MM.1S (cell line): ENCODE measurements at regions not wholly inside any gene's neighbourhood (a gene's known extent, or its start where the extent isn't known, plus 50 kb on each side); places are given as distances from the start of the nearest gene placed in this dataset.
"Not testable (repeated sequence)": the region's sequence is repeated elsewhere in the genome, so short reads cannot be mapped to it uniquely, and the experiment has no call there.

Experiments
- DNase-seq: peaks from one replicate; pipeline ENCODE4 v3.0.0-alpha.2; 2015
- H2AFZ ChIP-seq: fragments of 300-600 bp; sonication (generic); 2 replicates; pipeline ENCODE4 v1.6.0; 2016; ENCODE audit warnings: antibody characterized with exemption, low read length
- H3F3A ChIP-seq: fragments of 300-600 bp; sonication (generic); 2 replicates; pipeline ENCODE4 v1.6.1; 2016; ENCODE audit warnings: mild to moderate bottlenecking, antibody characterized with exemption, low read length, moderate library complexity, mixed read lengths; ENCODE audit not compliant: insufficient read depth
- H3K27ac ChIP-seq: fragments of 300-600 bp; sonication (generic); 2 replicates; pipeline ENCODE4 v1.5.1; 2016; ENCODE audit warnings: mild to moderate bottlenecking, low read length
- H3K27me3 ChIP-seq: fragments of 300-600 bp; sonication (generic); replicated peaks from 2 replicates; pipeline ENCODE4 v1.6.0; 2016; ENCODE audit warnings: low read length; ENCODE audit not compliant: insufficient read depth
- H3K36me3 ChIP-seq: fragments of 300-600 bp; sonication (generic); replicated peaks from 2 replicates; pipeline ENCODE4 v1.6.1; 2016; ENCODE audit warnings: mild to moderate bottlenecking, low read length, mixed read lengths; ENCODE audit not compliant: insufficient read depth
- H3K4me1 ChIP-seq: fragments of 300-600 bp; sonication (generic); 2 replicates; pipeline ENCODE4 v1.6.1; 2016; ENCODE audit warnings: low read length, mixed read lengths
- H3K4me2 ChIP-seq: fragments of 300-600 bp; sonication (generic); 2 replicates; pipeline ENCODE4 v1.6.0; 2016; ENCODE audit warnings: low read depth, low read length
- H3K4me3 ChIP-seq: fragments of 300-600 bp; sonication (generic); 2 replicates; pipeline ENCODE4 v1.5.1; 2016; ENCODE audit warnings: low read length, mixed read lengths
- H3K79me2 ChIP-seq: fragments of 300-600 bp; sonication (generic); 2 replicates; pipeline ENCODE4 v1.6.1; 2016; ENCODE audit warnings: mixed run types, low read length, mixed read lengths
- H3K9ac ChIP-seq: fragments of 300-600 bp; sonication (generic); 2 replicates; pipeline ENCODE4 v1.6.1; 2016; ENCODE audit warnings: low read length, mixed read lengths
- H3K9me2 ChIP-seq: fragments of 300-600 bp; sonication (generic); replicated peaks from 2 replicates; pipeline ENCODE4 v1.6.1; 2016; ENCODE audit warnings: mild to moderate bottlenecking, low read length, mixed read lengths; ENCODE audit not compliant: insufficient read depth
- H3K9me3 ChIP-seq: fragments of 300-600 bp; sonication (generic); replicated peaks from 2 replicates; pipeline ENCODE4 v1.6.1; 2016; ENCODE audit warnings: mild to moderate bottlenecking, low read length, mixed read lengths; ENCODE audit not compliant: insufficient read depth
- H4K20me1 ChIP-seq: fragments of 300-600 bp; sonication (generic); 2 replicates; pipeline ENCODE4 v1.6.1; 2016; ENCODE audit warnings: mild to moderate bottlenecking, low read length, moderate library complexity, mixed read lengths; ENCODE audit not compliant: insufficient read depth
- CTCF ChIP-seq: fragments of 300-600 bp; sonication (generic); IDR thresholded peaks from 2 replicates; pipeline ENCODE4 v1.5.1; 2016; ENCODE audit warnings: antibody characterized with exemption, low read length, mixed read lengths
- EZH2 ChIP-seq: fragments of 300-600 bp; sonication (generic); optimal IDR thresholded peaks from 2 replicates; pipeline ENCODE3; 2017; ENCODE audit warnings: low read depth, mild to moderate bottlenecking, antibody characterized with exemption, low read length, mixed read lengths
- EZH2phosphoT487 ChIP-seq: fragments of 300-600 bp; sonication (generic); IDR thresholded peaks from 2 replicates; pipeline ENCODE4 v1.6.1; 2018; ENCODE audit warnings: antibody characterized with exemption, low read length

- H4K20me1 ChIP-seq = no peaks in the 10 kb centered on the region
- H3K27ac ChIP-seq = no peak overlapping the region
- H2AFZ ChIP-seq = no peak overlapping the region
- no peak overlapping the region for H3K9ac ChIP-seq
- no peaks in the 10 kb centered on the region for H3K9me2 ChIP-seq
- no peaks in the 10 kb centered on the region for H3F3A ChIP-seq
- TF ChIP-seq EZH2 = no peak
- TF ChIP-seq EZH2phosphoT487 = no peak
- no peak for TF ChIP-seq CTCF
- no peak overlapping the region for H3K4me2 ChIP-seq
- no peak overlapping the region for H3K4me3 ChIP-seq
- no peak for DNase-seq
- no peaks in the 10 kb centered on the region for H3K79me2 ChIP-seq
- H3K27me3 ChIP-seq = no peaks in the 10 kb centered on the region
- H3K36me3 ChIP-seq = no peaks in the 10 kb centered on the region
- H3K9me3 ChIP-seq = no peaks in the 10 kb centered on the region
- no peaks in the 10 kb centered on the region for H3K4me1 ChIP-seq
Observed at GRCh38 chr2:226286916-226287315, 512.7 kb downstream of the IRS1 start.

- no peaks in the 10 kb centered on the region for H3K79me2 ChIP-seq
- H3K36me3 ChIP-seq = no peaks in the 10 kb centered on the region
- no peaks in the 10 kb centered on the region for H3K27me3 ChIP-seq
- no peaks in the 10 kb centered on the region for H3K9me2 ChIP-seq
- no peak overlapping the region for H2AFZ ChIP-seq
- H3F3A ChIP-seq = no peaks in the 10 kb centered on the region
- TF ChIP-seq EZH2 (no peak), CTCF (no peak), EZH2phosphoT487 (no peak)
- no peak for DNase-seq
- H3K4me3 ChIP-seq = no peak overlapping the region
- H3K27ac ChIP-seq = no peak overlapping the region
- no peaks in the 10 kb centered on the region for H3K4me1 ChIP-seq
- H3K9me3 ChIP-seq = no peaks in the 10 kb centered on the region
- no peak overlapping the region for H3K4me2 ChIP-seq
- no peaks in the 10 kb centered on the region for H4K20me1 ChIP-seq
- no peak overlapping the region for H3K9ac ChIP-seq
Observed at GRCh38 chr2:226283796-226284195, 515.8 kb downstream of the IRS1 start.

- no peaks in the 10 kb centered on the region for H3K4me1 ChIP-seq
- no peaks in the 10 kb centered on the region for H4K20me1 ChIP-seq
- H3K9ac ChIP-seq = no peak overlapping the region
- no peak overlapping the region for H2AFZ ChIP-seq
- no peaks in the 10 kb centered on the region for H3F3A ChIP-seq
- H3K36me3 ChIP-seq = no peaks in the 10 kb centered on the region
- no peaks in the 10 kb centered on the region for H3K9me2 ChIP-seq
- no peak overlapping the region for H3K4me3 ChIP-seq
- no peaks in the 10 kb centered on the region for H3K27me3 ChIP-seq
- no peak for DNase-seq
- TF ChIP-seq EZH2 (no peak), CTCF (no peak), EZH2phosphoT487 (no peak)
- no peak overlapping the region for H3K27ac ChIP-seq
- H3K79me2 ChIP-seq = no peaks in the 10 kb centered on the region
- no peak overlapping the region for H3K4me2 ChIP-seq
- no peaks in the 10 kb centered on the region for H3K9me3 ChIP-seq
Observed at GRCh38 chr2:226282151-226282550, 517.5 kb downstream of the IRS1 start.

DNA sequence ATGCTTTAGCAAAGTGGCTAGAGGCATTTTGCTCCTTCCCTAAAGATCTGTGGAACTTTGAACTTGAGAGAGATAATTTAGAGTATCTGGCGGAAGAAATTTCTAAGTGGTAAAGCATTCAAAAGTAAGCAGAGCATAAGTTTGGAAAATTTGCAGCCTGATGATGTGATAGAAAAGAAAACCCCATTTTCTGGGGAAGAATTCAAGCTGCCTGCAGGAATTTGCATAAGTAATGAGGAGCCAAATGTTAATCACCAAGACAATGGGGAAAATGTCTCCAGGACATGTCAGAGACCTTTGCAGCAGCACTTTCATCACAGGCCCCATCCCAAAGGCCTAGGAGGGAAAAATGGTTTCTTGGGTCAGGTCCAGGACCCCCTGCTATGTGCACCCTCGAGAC is 519.5 kb downstream of the IRS1 start:
- H3K4me3 ChIP-seq, H3K27ac ChIP-seq, H3K79me2 ChIP-seq, H3K9me2 ChIP-seq, H3K27me3 ChIP-seq, H2AFZ ChIP-seq, H3F3A ChIP-seq, H3K36me3 ChIP-seq, DNase-seq, H3K4me2 ChIP-seq, H3K9me3 ChIP-seq, H3K9ac ChIP-seq, H3K4me1 ChIP-seq, H4K20me1 ChIP-seq: not testable (repeated sequence)
